Left renal pelvis (tissue), 4 donors: ENCODE measurements at regions not wholly inside any gene's neighbourhood (a gene's known extent, or its start where the extent isn't known, plus 50 kb on each side); places are given as distances from the start of the nearest gene placed in this dataset.

Source experiments
- DNase-seq, 4 donors: peaks; one replicate each; pipeline ENCODE4 v3.0.0-alpha.2; 2013; ENCODE audit warnings: low read depth in 4 of 4, low spot score in 3 of 4

DNA sequence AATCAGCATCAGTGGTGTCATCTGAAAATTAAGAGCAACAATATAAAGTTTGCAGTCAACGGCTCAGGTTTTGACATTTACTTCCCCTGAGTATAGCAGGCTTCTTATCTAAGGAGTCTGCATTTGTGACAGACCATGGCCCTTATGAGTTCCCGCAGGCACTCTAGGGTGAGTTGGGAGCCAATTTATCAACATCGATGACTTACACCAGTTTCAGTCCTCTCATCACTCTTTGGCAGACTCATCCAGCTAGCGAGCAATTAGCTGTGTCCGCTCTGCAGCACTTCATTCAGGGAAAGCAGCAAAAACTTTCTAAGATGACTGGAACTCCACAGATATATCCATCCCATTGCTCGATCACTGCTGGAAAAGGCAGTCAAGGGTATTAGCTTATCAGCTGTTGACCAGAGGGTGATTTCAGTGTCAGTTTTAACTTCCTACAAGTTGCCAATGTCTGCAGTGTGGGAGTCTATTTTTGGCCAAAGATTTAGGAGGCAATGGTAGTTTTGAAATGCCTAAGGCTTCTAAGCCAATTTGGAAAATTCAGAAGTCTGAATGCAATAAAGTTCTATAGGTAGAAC is 625.1 kb upstream of the TENM3 start:
- no peak for DNase-seq

DNA sequence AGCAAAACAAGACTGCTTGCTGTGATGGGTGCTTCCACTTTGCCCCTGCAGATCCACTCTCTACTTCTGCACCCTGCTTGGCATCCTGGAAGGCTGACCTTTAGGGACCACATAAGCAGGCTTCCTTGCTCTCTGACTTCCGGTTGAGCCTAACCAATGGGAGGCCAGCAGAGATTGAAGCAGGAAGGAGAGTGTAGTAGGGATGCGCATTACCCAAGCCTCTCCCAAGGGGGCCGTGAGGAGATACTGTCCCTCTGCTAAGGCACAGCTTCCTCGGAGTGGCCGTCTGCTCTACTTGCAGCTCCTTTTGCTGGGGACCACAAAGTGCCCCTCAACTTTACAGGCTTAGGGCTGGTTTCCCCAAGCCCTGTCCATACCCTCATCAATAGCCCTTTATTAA is 624.3 kb upstream of the TENM3 start:
- no peak for DNase-seq

DNA sequence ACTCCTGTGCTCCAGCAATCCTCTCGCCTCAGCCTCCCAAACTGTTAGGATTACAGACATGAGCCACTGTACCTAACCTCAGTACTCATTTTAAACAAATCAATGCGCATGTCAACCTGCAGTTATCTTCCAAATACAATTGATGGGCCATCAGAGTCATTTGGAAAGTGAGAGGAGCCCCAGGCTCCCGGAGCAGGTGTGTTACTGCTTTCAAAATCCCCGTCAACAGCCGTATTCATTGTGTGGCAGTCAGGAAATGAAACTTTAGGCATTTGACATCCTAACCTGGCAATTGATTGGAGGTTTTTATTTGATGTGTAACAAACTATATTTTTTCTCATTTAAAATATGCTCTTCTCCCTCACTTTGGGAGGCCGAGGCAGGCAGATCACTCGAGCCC is 623.6 kb upstream of the TENM3 start:
- no peak for DNase-seq

DNA sequence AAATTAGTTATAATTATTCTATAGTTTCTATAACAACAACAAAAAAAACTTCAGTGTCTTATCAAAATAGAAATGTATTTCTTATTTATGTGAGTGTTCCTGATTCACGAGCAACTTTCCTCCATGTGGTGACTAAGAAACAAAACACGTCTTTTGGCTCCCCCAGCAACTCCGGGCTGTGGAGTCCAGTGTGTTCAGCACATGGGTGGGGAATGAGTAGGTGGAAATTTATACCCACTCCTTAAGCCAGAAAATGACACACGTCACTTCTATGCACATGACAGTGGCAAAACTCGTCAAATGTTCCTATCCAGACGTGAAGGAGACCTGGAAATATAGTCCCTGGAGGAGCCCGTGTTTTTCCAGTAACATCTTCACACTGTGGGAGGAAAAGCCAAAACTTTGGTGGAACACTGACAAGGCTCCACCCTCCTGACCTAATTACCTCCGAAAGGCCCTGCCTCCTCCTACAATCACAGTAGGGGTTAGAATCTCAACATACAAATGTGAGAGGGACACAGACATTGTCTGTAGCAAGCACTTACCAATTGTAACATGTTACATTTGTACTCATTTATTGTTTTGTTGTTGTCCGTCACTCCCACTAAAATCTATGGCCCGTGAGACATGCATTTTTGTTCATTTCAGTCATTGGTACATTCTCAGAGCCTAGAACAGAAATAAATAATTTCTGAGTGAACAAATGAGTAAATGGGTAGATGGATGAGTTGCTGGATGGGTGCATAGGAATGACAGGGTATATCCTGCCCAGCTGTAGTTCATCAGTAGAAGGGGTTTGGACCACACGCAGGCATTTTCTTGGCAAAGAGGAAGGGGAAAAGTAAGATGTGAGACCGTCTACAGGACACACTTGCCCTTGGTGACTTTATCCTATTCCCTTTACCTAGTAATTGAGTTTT is 605.8 kb upstream of the TENM3 start:
- no peak for DNase-seq

DNA sequence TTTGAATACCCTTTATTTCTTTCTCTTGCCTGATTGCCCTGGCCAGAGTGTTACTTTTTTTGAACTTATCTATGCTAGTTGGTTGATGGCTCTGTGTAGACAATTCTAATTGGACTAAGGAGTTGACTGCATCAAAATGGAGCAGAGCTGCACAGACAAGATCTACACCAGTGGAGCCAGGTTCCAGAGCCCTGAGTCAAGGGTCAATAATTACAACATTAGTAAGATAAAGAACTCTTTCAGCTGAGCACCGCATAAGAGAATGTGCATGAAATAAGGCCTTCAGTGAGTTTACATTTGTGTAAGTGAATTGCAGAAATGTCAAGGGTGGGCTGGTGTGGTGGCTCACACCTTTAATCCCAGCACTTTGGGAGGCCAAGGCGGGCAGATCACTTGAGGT is 599.7 kb upstream of the TENM3 start:
- no peak for DNase-seq

DNA sequence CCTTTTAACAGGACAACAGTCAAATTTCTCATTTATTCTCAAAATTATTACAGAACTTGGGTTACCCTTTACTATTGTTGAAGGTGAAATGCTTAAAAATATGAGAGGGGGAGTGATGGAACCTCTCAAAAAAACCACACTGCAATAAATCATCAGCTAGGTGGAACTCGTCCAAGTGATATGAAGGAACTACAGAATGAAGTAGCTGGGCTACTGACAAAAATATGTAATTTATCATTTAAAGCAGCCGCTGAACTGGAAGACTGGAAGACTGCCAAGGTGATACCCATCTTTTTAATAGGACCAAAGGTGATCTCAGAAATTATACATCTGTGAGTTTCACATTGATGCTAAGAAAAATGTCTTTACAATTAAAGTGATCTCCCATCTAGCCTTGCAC is 597.7 kb upstream of the TENM3 start:
- DNase-seq: no peak

DNA sequence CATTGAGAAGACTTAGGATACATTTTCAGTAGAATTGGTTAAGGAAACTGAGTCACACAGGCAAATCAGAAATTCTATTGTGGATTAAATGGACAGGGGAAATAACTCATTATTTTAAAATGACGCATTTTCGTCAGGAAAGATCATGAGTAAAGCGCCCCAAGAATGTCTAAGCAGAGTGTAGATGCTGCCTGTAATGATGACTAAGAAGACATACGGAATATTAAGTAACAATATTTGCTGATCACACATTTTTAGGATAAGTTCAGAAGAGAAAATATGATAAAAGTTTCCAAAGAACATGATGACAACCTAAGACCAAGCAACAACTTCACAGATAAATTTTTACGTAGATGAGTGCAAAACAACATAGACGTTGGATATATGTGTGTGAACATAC is 596.3 kb upstream of the TENM3 start:
- no peak for DNase-seq

DNA sequence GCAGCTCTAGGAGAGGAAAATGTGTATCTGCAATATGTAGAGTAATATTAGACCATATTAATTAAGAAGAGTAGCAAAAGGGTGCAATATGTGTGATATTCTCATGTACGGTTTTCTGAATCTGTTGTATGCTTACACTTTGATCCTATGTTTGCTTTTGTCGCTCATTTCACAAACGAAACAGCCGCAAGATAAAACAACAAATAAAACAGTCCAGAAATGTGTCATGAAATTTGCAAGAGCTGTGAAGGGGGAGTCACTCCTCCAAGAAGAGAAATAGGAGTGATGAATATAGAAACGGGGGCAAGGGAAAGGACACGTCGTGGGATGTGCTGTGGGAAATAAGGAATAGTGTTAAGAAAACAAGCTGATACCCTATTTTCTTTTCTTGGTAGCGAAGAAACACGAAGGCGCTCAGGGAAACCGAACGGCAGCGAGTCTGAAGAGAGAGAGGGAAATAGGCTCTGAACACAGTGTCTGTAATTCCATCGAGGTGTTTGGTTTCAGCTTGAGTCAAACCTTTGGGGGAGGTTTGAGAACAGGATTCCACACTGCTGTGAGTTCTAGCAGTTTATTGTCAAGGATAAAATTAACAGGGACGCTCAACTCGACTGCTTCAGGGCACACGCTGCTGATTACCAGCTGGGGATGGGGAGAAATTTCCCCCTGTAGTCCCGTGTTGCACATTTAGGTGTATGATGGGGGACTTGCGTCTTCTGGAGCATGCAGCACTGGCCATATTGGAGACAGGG is 595.6 kb upstream of the TENM3 start:
- peak; percentile 14 to 51 (median 20) for DNase-seq

DNA sequence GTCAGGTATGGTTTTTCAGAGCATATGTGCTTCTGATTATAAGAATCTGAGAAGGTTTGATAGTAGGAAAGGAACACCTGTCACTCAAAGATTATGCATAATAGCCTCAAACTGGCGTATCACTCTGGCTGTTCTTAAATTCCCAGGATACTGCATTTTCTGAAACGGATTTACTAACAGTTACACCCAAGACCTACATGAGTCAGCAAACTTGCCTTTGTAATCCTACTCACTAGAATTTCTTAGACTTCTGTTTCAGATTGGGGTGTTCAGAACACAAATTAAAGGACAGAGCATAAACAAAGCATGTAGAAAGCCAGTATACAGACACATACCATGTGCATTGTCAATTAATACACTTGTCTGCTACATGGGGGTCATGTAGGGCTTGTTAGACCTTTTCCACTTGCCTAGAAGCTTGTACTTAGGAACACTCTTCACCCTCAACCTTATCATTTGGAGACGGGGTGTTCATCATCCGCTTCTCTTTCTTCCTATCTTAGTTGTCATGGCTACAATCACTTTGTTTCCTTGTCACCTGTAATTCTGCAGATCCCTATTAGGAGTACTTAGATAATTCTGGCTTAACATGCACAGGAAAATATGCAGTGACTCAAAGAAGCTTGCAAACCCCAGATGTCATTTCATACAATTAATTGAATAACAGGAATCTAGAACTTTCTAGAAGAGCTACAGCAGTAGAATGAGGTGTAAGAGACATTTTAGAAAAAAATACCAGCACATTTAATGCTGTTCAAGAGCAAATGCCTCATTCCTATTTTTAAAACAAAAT is 593.0 kb upstream of the TENM3 start:
- DNase-seq: no peak

DNA sequence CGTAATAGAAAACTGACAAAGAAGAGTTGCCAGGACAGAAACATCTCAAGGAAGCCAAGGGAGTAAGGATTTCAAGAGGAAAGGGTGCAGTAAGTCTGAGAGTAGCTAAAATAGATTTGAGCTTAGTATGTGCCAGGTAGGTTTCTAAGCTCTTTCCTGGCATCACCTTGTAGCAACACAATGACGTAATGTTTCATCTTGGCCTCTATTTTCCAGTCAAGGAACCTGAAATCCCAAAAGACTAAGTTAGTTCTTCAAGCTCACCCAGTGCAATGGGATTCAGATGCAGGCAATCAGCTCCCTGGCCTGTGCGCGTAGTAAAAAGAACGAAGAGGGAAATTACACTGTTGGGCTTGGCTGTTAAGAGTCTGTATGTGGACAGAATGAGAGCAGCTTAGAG is 586.5 kb upstream of the TENM3 start:
- DNase-seq: no peak

DNA sequence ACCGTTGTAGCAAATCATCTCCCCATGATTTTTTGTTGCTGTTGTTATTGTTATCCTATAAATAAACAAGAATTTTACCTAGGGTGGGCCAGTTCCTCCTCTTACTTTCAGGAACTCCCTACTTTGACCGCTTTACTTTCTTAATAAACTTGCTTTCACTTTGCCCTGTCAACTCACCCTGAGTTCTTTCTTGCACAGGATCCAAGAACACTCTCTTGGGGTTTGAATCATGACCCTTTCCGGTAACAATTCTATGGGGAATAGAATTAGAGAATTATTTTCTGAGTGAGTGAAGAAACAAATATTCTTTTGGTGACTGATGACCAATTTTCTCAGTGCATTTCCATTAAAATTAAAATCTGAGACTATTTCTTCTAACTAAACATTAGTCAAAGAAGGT is 584.0 kb upstream of the TENM3 start:
- no peak for DNase-seq

DNA sequence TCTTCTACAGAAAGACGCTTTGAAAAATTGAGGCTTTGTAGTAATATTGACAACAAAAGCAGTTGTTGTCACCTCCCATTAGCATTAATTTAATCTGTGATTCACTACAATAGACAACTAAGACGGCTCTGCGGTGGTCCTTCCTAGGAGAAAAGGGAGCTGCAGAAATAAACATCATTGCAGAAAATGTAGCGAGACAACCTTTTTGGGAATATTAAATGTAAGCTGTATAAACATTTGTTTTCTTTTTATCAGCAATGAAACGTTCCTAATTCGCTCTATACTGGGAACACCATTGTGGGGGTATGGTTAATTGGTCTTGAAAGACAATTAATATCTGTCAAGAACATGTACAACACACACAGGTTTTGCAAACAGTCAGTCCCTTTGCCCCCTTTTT is 583.3 kb upstream of the TENM3 start:
- DNase-seq: no peak

DNA sequence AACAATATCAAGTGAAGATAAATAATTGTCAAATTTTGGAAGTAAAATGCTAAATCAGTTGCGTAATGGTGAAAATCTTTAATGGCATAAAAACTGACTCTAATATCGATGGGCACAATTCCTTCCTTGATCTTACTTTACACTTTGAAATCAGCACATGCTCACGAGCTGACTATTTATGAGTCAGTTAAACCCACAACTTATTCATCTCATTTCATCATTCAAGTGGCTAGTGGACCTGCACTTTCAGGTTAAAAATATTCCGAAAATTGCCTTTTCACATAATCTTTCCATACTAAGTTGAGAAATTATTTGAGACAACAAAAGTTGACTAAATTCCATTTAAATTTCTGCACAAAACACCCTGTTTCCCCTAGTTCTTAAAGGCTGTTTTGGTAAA is 582.1 kb upstream of the TENM3 start:
- no peak for DNase-seq

DNA sequence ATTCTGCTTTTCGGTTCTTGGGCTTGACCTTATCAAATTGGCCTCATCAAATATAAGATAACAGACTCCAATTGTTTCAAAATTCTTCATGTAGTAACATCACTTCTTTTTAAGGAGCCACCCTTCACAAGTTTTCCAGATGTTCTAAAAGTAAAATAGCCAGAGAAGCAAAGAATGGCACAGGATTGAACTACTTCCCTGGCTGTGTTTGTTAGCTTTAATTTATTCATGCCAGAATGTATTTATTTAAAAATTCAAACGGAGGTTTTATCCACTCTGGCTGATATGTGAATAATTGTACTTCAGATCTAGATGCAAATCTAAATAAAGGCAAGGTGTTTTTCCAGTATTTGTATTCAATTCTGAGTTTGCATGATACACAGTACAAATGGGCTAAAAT is 581.3 kb upstream of the TENM3 start:
- DNase-seq: no peak

DNA sequence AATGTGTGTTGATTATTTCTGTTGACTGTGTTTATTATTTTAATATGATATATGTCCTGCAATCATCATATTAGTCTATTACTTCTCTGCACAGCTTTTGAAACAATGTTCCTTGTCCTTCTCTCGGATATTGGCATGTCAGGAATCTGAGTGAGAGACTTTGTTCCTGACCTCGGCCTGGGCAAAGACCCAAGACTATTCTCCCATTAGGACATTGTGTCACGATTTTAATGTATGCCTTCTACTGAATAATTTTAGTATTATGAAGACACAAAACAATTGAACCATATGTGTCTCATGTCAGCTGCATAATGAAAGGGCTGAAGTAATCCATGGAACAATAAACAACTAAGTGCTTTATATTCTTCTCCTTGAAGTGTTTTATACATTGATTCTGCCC is 580.8 kb upstream of the TENM3 start:
- DNase-seq: no peak

DNA sequence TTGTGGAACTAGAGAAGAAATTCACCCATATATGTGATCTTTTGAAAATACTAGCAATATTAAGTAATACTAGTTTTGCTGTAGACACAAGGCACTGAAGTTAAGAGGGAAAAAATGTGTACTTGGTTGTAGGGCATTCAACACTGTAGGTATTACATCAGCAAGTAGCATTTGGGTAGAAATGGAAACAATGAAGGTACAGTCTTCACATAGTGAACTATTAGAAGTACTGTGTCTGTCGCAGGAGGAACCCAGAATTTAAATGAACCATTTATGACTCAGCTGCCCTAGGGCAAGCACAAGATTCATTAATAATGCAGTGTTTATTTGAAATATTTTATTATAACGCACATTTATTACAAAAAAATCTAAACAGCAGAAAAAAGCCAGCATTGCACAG is 572.7 kb upstream of the TENM3 start:
- DNase-seq: no peak

DNA sequence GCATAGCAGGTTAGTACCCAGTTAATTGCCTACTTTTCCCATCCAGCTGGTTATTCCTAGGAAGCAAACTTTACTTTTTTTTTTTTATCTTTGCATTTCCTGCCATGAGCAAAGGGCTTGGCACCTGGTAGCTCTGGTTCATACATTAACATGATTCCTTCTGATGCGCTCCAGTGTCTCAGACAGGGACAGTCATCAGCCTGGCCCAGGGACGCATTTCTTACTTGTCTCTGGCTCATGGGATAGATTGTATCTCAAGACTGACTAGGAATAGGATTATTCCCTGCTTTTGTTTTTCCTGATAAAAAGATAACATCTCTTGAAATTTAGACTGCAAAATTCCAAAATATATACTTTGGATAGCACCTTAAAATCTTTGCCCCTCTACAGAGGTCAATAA is 571.5 kb upstream of the TENM3 start:
- no peak for DNase-seq

DNA sequence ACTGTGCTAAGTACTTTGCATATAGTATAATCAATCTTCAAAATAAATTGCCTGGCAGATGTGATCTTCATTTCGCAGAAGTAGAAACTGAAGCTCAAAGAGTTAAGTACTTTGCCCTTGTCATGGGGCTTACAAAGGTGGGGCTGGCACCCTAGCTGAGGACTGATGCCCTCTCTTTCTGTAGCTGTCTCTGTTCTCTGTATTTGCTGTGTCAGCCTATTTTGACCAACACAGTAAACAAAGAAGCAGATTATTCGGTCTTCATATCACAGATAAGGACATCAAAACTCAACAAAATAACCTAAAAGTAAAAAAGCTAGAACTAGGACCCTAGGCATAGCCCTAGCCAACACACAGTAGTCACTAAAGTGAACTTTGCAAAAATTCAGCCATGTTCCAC is 570.5 kb upstream of the TENM3 start:
- DNase-seq: no peak

DNA sequence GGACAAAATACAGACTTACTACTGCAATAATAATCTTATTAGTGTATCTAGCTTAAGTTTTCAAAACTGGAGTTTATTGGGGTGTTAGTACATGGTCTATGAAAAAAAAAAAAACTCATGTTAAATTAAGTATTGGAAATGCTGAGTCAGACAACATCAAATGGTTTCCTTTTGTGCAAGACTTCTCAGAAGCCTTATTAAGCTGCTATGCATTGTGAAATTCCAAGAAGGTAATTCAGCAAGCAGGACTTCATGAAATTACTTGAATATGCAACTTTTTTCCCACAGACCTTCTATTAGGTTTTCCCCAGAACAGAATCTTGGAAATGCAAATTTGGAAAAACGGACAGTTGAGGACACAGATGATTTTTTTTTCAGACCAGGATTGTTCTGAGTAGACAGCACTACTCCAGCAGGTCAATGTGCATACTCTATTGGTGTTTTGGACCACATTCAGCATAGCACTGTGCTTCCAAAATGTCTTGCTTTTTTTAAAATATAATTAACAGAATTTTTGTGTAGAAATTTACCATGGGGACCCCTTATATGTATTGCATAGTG is 568.8 kb upstream of the TENM3 start:
- DNase-seq: no peak

DNA sequence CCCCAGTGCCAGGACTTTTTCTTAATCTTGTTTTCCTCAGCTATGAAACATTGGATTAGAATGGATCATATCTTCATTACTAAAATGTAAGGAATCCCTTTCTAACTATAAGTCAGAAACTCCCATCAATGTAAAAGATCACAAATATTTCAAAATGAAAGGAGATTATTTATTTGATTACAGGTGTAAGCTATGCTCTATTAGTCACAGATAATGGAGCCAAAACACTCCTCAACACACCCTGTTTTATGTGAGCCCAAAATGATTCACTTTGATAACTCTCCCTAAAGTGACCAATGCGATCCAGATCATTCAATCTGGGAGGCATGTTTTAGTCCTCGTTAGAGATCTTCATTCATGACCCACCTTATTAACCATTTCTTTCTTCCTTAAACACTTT is 566.7 kb upstream of the TENM3 start:
- no peak for DNase-seq

DNA sequence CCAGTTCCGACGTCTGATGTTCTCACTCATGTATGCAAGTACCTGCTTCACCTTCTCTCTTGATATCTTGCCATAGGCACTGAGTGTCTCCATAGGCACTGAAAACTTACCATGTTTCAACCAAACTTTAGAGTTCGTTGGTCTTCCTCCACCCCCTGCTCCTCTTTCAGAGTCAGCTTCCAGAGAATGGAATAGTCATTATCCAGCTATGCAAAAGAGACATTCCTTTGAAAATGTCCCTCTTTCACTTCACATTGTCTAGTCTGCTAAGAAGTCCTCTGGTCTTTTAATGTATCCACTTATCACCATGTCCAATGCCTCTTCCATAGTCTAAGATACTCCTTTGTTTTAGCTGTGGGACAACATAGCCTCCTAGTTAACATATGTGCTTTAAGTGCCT is 566.0 kb upstream of the TENM3 start:
- DNase-seq: no peak
